Fibroblast of lung (primary cell): ENCODE measurements at regions not wholly inside any gene's neighbourhood (a gene's known extent, or its start where the extent isn't known, plus 50 kb on each side); places are given as distances from the start of the nearest gene placed in this dataset.

Source experiments
- EZH2 ChIP-seq: IDR thresholded peaks from 2 replicates; pipeline ENCODE4 v1.5.1; 2012; ENCODE audit warnings: low read length, control low read depth, mild to moderate bottlenecking; ENCODE audit errors: missing control alignments
- TF ChIP-seq, protein P1 (sequence below), 2 donors: IDR thresholded peaks in 1 of 2; conservative IDR thresholded peaks in 1 of 2; 1 replicate in 1 of 2; 2 replicates in 1 of 2; pipeline ENCODE4 v1.5.1; 2011 to 2012; ENCODE audit warnings: low read length in 2 of 2, control low read depth in 1 of 2, inconsistent platforms in 1 of 2, low read depth in 1 of 2, mild to moderate bottlenecking in 1 of 2

GRCh38 chr9:26658476-26658875, 234.1 kb downstream of the CAAP1 start:
- TF ChIP-seq, protein P1, sequence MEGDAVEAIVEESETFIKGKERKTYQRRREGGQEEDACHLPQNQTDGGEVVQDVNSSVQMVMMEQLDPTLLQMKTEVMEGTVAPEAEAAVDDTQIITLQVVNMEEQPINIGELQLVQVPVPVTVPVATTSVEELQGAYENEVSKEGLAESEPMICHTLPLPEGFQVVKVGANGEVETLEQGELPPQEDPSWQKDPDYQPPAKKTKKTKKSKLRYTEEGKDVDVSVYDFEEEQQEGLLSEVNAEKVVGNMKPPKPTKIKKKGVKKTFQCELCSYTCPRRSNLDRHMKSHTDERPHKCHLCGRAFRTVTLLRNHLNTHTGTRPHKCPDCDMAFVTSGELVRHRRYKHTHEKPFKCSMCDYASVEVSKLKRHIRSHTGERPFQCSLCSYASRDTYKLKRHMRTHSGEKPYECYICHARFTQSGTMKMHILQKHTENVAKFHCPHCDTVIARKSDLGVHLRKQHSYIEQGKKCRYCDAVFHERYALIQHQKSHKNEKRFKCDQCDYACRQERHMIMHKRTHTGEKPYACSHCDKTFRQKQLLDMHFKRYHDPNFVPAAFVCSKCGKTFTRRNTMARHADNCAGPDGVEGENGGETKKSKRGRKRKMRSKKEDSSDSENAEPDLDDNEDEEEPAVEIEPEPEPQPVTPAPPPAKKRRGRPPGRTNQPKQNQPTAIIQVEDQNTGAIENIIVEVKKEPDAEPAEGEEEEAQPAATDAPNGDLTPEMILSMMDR (conservative IDR thresholded peaks at IDR 0.05 in 1 of 2, IDR thresholded peaks at IDR 0.05 in 1 of 2; ENCODE audit: low read depth in 1 of 2, low read length in 2 of 2): no peak
- no peak for TF ChIP-seq EZH2
